ENCODE measurements at regions not wholly inside any gene's neighbourhood (a gene's known extent, or its start where the extent isn't known, plus 50 kb on each side); places are given as distances from the start of the nearest gene placed in this dataset.

- TF ChIP-seq CTCF (IDR thresholded peaks at IDR 0.05; ENCODE audit: low read length) (no peak), EZH2 (optimal IDR thresholded peaks at IDR 0.05; ENCODE audit: low read depth, low read length) (no peak)
Observed at GRCh38 chr3:82495655-82496054, 734.2 kb upstream of the GBE1 start.

All from MM.1S (cell line).